GM21423 (cell line): ENCODE measurements at regions not wholly inside any gene's neighbourhood (a gene's known extent, or its start where the extent isn't known, plus 50 kb on each side); places are given as distances from the start of the nearest gene placed in this dataset.
"Not testable (repeated sequence)": the region's sequence is repeated elsewhere in the genome, so short reads cannot be mapped to it uniquely, and the experiment has no call there.

Experiments
- ATAC-seq: cut with Tn5 transposase; IDR thresholded peaks from one replicate; pipeline ENCODE4 v1.9.1; 2021; ENCODE audit warnings: mild to moderate bottlenecking, moderate library complexity; ENCODE audit not compliant: unreplicated experiment

DNA sequence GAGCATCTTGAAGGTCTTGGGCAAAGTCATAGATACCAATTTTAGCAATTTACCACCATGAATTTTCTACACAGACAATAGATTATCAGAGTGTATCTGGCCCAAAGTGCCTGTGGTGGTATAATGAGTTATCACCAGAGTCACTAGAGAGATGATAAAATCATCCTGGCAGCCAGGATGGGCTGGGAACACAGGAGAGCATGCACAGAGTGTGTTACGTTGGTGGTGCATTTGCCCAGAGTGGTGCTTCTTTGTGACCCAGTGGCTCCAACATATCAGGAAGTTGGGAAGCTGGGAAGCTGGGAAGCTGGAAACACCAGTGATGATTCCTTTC lies 236.7 kb upstream of the PROX1 start:
- ATAC-seq, result no peak

DNA sequence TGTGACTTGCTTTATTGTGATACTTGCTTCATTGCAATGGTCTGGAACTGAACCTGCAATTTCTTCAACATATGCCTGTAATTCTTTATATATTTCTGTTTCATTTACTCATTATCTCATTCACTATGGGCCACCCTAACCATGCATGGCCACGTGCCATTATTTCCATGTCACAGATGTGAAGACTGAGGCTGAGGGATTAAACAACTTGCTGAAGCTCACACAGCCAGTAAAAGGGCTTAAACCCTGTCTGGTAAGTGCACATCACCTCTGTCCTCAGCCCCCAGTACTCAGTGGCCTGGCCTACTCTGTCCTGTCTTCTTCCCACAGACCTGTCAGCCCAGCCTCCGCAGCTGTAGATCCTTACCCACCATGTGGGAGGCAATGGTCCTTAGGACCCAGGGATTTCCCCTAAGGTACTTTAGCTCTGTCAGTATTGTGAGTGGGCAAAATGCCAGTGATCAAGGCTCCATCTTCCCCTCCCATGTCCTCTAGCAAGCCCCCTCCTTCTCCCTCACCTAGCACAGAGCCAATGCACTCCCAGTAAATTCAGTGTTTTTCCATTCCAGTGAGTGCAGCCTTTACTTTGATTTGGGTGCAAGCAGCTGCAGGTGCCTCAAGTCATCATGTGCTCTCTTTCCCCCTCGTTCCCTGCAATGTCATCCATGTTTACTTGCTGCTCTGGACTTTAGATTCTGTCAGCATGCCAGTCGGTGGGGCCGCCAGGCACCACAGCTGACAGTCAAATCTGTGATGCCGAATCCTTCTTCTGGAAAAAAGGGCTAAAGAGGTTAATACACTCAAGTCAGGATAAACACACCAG lies 228.2 kb upstream of the PROX1 start:
- no peak for ATAC-seq

- ATAC-seq, result no peak
These were observed 225.8 kb upstream of the PROX1 start for GRCh38 chr1:213761845-213762407.

GRCh38 chr1:213767683-213768082 lies 220.1 kb upstream of the PROX1 start:
- ATAC-seq, result no peak

- no peak for ATAC-seq
These were observed 215.4 kb upstream of the PROX1 start for GRCh38 chr1:213772128-213773063.

DNA sequence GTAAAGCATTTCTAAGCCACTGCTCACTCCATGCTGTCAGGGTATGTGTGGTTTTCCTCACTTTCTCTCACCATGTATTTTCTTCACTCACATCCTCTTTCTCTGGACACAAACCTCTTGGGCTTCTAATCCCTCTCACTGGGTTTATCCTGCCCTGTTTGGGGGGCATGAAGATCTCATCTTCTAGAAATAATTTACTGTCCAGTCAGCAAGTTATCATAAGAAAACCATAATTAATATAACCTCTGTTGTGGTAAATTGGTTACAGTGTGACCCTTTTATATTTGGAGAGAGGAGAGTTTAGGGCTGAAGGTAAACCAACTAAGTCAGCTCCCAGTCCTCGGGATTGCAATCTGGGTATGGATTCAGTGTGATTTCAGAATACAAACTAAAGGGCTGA lies 213.8 kb upstream of the PROX1 start:
- no peak for ATAC-seq

DNA sequence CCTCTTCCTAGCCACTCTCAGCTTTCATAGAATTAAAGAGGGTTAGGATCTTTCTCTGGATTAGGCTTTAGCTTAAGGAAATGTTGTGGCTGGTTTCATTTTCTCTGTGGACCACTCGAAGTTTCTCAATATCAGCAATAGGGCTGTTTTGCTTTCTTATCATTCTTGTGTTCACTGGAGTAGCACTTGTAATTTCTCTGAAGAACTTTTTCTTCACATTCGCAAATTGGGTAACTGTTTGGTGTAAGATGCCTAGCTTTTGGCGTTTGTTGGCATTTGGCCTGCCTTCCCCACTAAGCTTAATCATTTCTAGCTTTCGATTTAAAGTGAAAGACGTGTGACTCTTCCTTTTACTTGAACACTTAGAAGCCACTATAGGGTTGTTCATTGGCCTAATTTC lies 210.8 kb upstream of the PROX1 start:
- ATAC-seq, result no peak

DNA sequence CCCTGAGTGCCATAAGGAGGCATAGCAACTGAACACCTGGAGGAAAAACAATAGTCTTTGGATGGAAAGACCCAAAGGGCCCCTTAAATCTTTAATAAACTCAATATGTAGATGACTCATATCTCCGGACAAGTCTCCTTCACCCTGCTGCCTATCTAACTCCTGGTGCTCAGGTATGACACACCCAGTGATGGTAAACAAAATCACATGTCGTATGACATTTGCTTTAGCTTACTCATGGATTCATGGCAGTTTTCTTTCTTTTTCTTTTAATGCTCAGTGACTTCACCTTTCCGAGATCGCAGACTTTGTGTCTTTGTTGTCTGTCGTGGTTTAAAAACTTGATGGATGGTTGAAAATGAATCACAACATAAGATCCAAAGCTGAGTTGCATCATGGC lies 208.5 kb upstream of the PROX1 start:
- no peak for ATAC-seq

GRCh38 chr1:213782941-213783672 lies 204.7 kb upstream of the PROX1 start:
- ATAC-seq, result no peak

- ATAC-seq, result no peak
These were observed 203.9 kb upstream of the PROX1 start for GRCh38 chr1:213783893-213784292.

GRCh38 chr1:213786683-213787082 lies 201.1 kb upstream of the PROX1 start:
- no peak for ATAC-seq

DNA sequence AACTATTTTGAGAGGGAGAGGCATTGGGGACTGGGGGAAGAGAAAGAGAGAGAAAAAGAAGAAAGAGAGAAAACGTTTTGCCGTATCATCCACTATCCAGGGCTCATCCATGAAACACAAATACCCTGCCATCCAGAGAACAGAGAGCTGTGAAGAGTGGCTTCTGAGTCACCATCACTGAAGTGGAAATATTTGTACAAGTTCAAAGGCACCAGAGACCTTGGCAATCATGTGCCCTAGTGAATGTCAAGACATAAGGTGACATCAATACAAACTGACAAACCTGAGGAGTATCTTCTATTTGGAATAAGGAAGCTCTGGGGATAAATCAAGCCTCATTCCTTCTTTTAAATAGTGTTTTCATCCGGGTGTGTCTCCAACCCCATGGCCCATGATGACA lies 197.2 kb upstream of the PROX1 start:
- no peak for ATAC-seq

GRCh38 chr1:213793482-213794067 lies 194.2 kb upstream of the PROX1 start:
- ATAC-seq, result no peak

DNA sequence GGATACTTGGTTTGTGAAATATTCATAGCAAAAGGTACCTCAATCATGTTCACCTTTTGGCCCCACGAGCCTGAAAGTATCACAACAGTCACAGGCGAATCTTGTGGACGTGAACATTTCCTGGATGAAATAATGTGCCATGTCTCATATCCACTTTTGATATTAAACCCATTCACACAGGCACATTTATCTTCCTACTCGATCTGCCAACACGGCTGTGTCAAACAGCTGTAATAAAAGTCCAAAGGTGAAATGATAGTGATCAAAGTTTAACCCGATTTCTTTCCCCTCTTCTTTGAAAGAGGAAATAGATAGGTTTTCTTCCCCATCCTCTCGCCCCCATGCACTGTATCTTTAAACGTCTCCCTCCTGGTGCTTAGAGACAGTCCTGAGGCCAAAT lies 191.2 kb upstream of the PROX1 start:
- no peak for ATAC-seq

GRCh38 chr1:213808288-213808687 lies 179.5 kb upstream of the PROX1 start:
- not testable (repeated sequence) for ATAC-seq

DNA sequence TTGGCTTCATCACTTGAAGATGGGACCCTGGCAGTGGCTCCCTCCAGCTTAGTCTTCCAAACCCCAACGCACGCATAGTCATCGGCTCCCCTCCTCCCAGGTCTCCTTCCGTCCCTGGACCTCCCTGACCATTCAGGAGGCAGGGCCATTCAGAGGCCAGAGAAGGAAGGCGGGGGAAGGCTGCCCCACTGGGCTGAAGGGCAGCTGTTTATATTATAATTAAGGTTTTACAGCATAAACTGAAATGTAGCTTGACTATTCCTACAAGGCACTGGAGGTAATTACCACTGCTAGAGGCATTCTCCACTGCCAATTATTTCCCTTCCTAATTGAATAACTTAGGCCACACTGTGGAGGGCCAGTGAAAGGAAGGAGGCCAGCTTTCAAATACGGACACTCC lies 170.6 kb upstream of the PROX1 start:
- no peak for ATAC-seq

- no peak for ATAC-seq
These were observed 167.2 kb upstream of the PROX1 start for GRCh38 chr1:213820362-213821149.

GRCh38 chr1:213821175-213821942 lies 166.4 kb upstream of the PROX1 start:
- ATAC-seq, result no peak

- no peak for ATAC-seq
These were observed 165.8 kb upstream of the PROX1 start for GRCh38 chr1:213821943-213822334.
